Type B pancreatic cell (in vitro differentiated cells): ENCODE measurements at regions not wholly inside any gene's neighbourhood (a gene's known extent, or its start where the extent isn't known, plus 50 kb on each side); places are given as distances from the start of the nearest gene placed in this dataset.

Experiments used
- DNase-seq: peaks from one replicate; pipeline ENCODE4 v3.0.0; 2021; ENCODE audit warnings: mixed read lengths; ENCODE audit not compliant: unreplicated experiment; ENCODE audit errors: extremely low spot score
- H3K27ac Mint-ChIP-seq: 2 replicates; pipeline ENCODE4 v1.8.0; 2021; ENCODE audit warnings: mild to moderate bottlenecking, mixed read lengths
- H3K27me3 Mint-ChIP-seq: 2 replicates; pipeline ENCODE4 v1.8.0; 2021; ENCODE audit warnings: mixed read lengths
- H3K36me3 Mint-ChIP-seq: 2 replicates; pipeline ENCODE4 v1.8.0; 2021; ENCODE audit warnings: mixed read lengths
- H3K4me1 Mint-ChIP-seq: one replicate; pipeline ENCODE4 v1.8.0; 2021; ENCODE audit warnings: mixed read lengths; ENCODE audit not compliant: unreplicated experiment
- H3K4me3 Mint-ChIP-seq: 2 replicates; pipeline ENCODE4 v1.8.0; 2021; ENCODE audit warnings: mild to moderate bottlenecking, mixed read lengths
- H3K9me3 Mint-ChIP-seq: 2 replicates; pipeline ENCODE4 v1.8.0; 2021; ENCODE audit warnings: mixed read lengths
- TF ChIP-seq, protein P1 (sequence below): fragments of 200-600 bp; sonication (generic); conservative IDR thresholded peaks from 2 replicates; pipeline ENCODE4 v1.5.0; 2021; ENCODE audit warnings: antibody characterized with exemption, mild to moderate bottlenecking

DNA sequence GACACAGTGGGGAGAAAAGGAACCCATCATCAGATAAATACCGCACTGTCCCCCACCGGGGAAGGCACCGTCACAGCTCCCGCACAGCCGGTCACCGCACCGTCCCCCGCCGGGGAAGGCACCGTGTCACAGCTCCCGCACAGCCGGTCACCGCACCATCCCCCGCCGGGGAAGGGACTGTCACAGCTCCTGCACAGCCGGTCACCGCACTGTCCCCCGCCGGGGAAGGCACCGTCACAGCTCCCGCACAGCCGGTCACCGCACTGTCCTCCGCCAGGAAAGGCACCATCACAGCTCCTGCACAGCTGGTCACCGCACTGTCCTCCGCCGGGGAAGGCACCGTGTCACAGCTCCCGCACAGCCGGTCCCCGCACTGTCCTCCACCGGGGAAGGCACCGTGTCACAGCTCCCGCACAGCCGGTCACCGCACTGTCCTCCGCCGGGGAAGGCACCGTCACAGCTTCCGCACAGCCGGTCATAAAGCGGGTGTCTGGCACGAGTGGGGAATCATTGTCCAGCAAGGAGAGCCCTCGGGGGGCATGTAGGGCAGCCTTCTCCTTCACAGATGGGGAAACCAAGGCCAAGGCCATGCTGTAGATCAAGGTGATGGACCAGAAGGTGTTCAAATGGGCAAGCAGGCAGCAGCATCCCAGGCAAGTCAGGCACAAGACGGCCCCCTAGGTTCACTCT lies 280.1 kb downstream of the NPHP4 start:
- Mint-ChIP-seq H3K27ac (no peak overlapping the region), H3K4me1 (peaks cover 4% of the 10 kb centered on the region), H3K9me3 (no peaks in the 10 kb centered on the region), H3K36me3 (no peaks in the 10 kb centered on the region), H3K27me3 (peaks cover 13% of the 10 kb centered on the region), H3K4me3 (no peak overlapping the region)
- no peak for DNase-seq
- TF ChIP-seq, protein P1, sequence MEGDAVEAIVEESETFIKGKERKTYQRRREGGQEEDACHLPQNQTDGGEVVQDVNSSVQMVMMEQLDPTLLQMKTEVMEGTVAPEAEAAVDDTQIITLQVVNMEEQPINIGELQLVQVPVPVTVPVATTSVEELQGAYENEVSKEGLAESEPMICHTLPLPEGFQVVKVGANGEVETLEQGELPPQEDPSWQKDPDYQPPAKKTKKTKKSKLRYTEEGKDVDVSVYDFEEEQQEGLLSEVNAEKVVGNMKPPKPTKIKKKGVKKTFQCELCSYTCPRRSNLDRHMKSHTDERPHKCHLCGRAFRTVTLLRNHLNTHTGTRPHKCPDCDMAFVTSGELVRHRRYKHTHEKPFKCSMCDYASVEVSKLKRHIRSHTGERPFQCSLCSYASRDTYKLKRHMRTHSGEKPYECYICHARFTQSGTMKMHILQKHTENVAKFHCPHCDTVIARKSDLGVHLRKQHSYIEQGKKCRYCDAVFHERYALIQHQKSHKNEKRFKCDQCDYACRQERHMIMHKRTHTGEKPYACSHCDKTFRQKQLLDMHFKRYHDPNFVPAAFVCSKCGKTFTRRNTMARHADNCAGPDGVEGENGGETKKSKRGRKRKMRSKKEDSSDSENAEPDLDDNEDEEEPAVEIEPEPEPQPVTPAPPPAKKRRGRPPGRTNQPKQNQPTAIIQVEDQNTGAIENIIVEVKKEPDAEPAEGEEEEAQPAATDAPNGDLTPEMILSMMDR: no peak

DNA sequence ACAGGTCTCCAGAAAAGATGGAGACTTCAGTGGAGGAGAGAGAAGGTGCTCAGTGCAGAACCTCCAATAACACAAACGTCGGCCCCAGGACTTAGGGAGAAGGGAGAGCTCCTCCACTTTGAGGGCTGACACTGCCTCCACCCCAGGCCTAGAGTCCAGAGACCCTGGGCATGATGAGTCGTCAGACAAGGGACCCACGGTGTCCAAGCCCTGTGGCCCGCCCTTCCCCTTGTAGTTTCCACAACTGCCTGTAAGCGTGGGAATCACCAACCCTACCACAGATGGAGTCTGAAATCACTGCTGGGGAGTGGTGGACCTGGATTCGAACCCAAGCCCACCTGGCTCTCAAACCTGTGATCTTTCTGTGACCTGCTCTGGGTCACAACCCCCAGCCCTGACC lies 281.1 kb downstream of the NPHP4 start:
- TF ChIP-seq, protein P1: no peak
- no peak overlapping the region for H3K4me3 Mint-ChIP-seq

DNA sequence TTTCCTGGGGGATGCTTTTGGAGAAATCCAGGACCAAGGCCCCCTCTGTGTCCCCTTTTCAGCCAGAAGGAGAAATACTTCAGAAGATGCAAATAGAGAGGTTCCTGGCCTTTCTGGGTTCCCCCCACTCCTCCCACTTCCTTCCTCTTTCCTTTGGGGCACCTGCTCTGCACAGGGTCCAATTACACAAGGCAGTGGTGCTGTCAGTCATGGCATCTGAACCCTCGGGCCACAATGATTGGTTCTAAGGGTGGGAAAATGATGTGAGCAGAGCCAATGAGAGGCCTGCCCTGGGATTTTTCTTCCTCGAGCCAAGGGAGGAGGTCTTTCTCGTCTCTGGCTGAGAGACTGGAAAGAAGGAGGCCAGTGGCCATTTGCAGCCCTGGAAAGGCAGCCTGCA lies 282.2 kb downstream of the NPHP4 start:
- H3K27me3 Mint-ChIP-seq: peaks cover 9% of the 10 kb centered on the region
- TF ChIP-seq, protein P1: no peak
- no peaks in the 10 kb centered on the region for H3K9me3 Mint-ChIP-seq
- no peaks in the 10 kb centered on the region for H3K36me3 Mint-ChIP-seq
- DNase-seq: no peak
- H3K4me3 Mint-ChIP-seq: no peak overlapping the region
- H3K4me1 Mint-ChIP-seq: no peaks in the 10 kb centered on the region
- H3K27ac Mint-ChIP-seq: no peak overlapping the region

More for the DNA sequence above, 281.1 kb downstream of the NPHP4 start:
- Mint-ChIP-seq H3K36me3 (no peaks in the 10 kb centered on the region), H3K27ac (no peak overlapping the region), H3K9me3 (no peaks in the 10 kb centered on the region), H3K4me1 (no peaks in the 10 kb centered on the region), H3K27me3 (peaks cover 9% of the 10 kb centered on the region)
- DNase-seq: no peak

DNA sequence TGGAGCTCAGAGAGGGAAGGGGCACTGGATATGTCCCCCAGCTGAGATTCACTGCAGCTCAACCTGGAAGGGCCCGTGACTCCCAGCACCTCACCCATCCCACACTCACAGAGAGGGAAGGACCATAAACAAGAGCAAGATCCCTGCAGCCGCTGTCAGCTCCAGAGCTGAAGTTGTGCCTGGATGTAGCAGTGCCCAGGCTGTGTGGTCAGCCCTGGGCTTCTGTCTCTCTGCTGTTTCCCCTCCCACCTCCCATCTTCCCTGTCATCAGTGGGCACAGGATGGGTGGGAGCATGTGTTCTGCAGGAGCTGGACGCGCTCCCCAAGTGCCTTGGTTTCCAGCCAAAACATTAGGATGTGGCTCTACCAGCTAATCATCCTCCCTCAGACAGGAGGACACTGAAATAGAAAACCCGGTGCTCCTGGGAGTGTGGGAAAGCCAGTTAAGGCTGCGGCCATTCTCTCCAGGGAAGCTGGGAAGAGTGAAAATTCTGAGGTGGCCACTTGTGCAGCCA lies 282.7 kb downstream of the NPHP4 start:
- no peak for DNase-seq
- Mint-ChIP-seq H3K4me1 (no peaks in the 10 kb centered on the region), H3K27me3 (peaks cover 9% of the 10 kb centered on the region), H3K4me3 (no peak overlapping the region), H3K9me3 (no peaks in the 10 kb centered on the region), H3K27ac (no peak overlapping the region), H3K36me3 (no peaks in the 10 kb centered on the region)
- TF ChIP-seq, protein P1: no peak

DNA sequence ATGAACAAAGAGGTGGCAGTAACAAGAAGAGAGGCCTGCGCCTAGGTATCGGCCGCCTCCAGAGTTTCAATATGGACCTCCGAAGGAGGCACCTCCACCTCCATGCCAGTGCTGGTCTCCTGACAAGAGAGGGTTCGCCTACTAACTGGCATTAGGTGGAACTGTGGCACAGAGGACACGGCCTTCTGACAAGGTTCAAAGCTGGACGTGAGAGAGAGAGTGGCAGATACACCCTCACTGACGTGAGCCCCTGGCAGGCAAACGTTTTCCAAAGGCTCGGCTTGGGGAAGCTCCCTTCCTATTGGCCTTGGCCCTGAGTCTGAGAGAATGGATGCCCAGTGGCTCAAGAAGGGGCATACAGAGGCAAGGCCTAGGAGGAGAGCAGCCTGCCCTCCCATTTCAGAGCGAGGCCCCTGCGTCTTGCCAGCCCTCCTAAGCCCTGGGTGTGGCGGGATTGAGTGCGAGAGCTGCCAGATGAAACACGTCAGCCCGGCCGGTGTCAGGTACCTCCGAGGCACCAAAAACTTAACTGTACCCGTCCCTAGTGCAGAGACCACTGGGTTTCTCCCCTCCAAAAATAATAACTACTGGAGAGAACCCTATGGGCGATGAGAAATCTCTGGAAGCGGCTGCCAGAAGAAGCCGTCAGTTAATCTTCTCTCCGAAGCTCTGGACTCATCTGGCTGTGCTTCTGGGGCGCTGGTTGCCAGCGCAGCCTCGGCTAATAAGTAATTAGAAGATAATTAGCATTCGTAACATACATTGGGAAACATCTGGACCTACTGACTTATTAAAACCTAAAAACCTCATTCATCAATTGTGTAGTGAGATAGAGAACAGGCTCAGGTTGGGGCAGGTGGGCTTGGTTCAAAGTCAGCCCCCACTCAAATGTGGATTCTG lies 283.6 kb downstream of the NPHP4 start:
- no peak overlapping the region for H3K27ac Mint-ChIP-seq
- DNase-seq: no peak
- H3K36me3 Mint-ChIP-seq: no peaks in the 10 kb centered on the region
- TF ChIP-seq, protein P1: no peak
- peaks cover 9% of the 10 kb centered on the region for H3K27me3 Mint-ChIP-seq
- no peaks in the 10 kb centered on the region for H3K4me1 Mint-ChIP-seq
- no peak overlapping the region for H3K4me3 Mint-ChIP-seq
- H3K9me3 Mint-ChIP-seq: no peaks in the 10 kb centered on the region
